GM12875 (cell line): ENCODE measurements at regions not wholly inside any gene's neighbourhood (a gene's known extent, or its start where the extent isn't known, plus 50 kb on each side); places are given as distances from the start of the nearest gene placed in this dataset.

Experiments used
- H3K4me3 ChIP-seq: one replicate; pipeline ENCODE4 v1.5.1; 2011; ENCODE audit warnings: low read depth, low read length, control low read depth
- CTCF ChIP-seq: IDR thresholded peaks from 2 replicates; pipeline ENCODE4 v1.5.1; 2011; ENCODE audit warnings: low read depth, mild to moderate bottlenecking, control low read depth, inconsistent platforms, low read length, moderate library complexity, borderline replicate concordance; ENCODE audit not compliant: insufficient read depth

GRCh38 chr3:180311242-180311641 is 274.5 kb upstream of the PEX5L start:
- TF ChIP-seq CTCF, result no peak
- H3K4me3 ChIP-seq, result no peak overlapping the region

GRCh38 chr3:180316321-180316720 is 279.6 kb upstream of the PEX5L start:
- TF ChIP-seq CTCF, result no peak
- no peak overlapping the region for H3K4me3 ChIP-seq

GRCh38 chr3:180319461-180319860 is 282.5 kb upstream of the TTC14 start:
- no peak overlapping the region for H3K4me3 ChIP-seq
- no peak for TF ChIP-seq CTCF

- no peak for TF ChIP-seq CTCF
- H3K4me3 ChIP-seq, result no peak overlapping the region
Measured at GRCh38 chr3:180320631-180321030, 281.3 kb upstream of the TTC14 start.

GRCh38 chr3:180321534-180321933 is 280.4 kb upstream of the TTC14 start:
- H3K4me3 ChIP-seq, result no peak overlapping the region
- no peak for TF ChIP-seq CTCF

- TF ChIP-seq CTCF, result no peak
Measured at GRCh38 chr3:180322829-180323228, 279.1 kb upstream of the TTC14 start.

GRCh38 chr3:180324791-180325190 is 277.2 kb upstream of the TTC14 start:
- TF ChIP-seq CTCF, result no peak
- no peak overlapping the region for H3K4me3 ChIP-seq

More at GRCh38 chr3:180322829-180323228, 279.1 kb upstream of the TTC14 start:
- no peak overlapping the region for H3K4me3 ChIP-seq
